IMR-90 (cell line): ENCODE measurements at regions not wholly inside any gene's neighbourhood (a gene's known extent, or its start where the extent isn't known, plus 50 kb on each side); places are given as distances from the start of the nearest gene placed in this dataset.

Experiments used
- BHLHE40 ChIP-seq: fragments of 150-350 bp; IDR thresholded peaks from 2 replicates; pipeline ENCODE4 v1.6.1; 2016; ENCODE audit warnings: mild to moderate bottlenecking, low read depth, low read length
- CEBPB ChIP-seq: IDR thresholded peaks from 2 replicates; pipeline ENCODE4 v1.6.1; 2012; ENCODE audit warnings: low read depth, low read length, improper control_type of control experiment
- POLR2A ChIP-seq: IDR thresholded peaks from 2 replicates; pipeline ENCODE4 v1.6.1; 2012; ENCODE audit warnings: mild to moderate bottlenecking, low read depth, low read length
- TF ChIP-seq, protein P1 (sequence below): conservative IDR thresholded peaks from 2 replicates; pipeline ENCODE4 v1.5.1; 2012; ENCODE audit warnings: mild to moderate bottlenecking, low read depth, low read length, improper control_type of control experiment
- TF ChIP-seq, protein P2 (sequence below): fragments of 150-350 bp; IDR thresholded peaks from 2 replicates; pipeline ENCODE4 v1.6.1; 2016; ENCODE audit warnings: low read depth, mild to moderate bottlenecking, low read length, moderate library complexity, borderline replicate concordance

- TF ChIP-seq, protein P1, sequence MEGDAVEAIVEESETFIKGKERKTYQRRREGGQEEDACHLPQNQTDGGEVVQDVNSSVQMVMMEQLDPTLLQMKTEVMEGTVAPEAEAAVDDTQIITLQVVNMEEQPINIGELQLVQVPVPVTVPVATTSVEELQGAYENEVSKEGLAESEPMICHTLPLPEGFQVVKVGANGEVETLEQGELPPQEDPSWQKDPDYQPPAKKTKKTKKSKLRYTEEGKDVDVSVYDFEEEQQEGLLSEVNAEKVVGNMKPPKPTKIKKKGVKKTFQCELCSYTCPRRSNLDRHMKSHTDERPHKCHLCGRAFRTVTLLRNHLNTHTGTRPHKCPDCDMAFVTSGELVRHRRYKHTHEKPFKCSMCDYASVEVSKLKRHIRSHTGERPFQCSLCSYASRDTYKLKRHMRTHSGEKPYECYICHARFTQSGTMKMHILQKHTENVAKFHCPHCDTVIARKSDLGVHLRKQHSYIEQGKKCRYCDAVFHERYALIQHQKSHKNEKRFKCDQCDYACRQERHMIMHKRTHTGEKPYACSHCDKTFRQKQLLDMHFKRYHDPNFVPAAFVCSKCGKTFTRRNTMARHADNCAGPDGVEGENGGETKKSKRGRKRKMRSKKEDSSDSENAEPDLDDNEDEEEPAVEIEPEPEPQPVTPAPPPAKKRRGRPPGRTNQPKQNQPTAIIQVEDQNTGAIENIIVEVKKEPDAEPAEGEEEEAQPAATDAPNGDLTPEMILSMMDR = no peak
- TF ChIP-seq CEBPB (no peak), BHLHE40 (no peak), POLR2A (no peak)
- TF ChIP-seq, protein P2, sequence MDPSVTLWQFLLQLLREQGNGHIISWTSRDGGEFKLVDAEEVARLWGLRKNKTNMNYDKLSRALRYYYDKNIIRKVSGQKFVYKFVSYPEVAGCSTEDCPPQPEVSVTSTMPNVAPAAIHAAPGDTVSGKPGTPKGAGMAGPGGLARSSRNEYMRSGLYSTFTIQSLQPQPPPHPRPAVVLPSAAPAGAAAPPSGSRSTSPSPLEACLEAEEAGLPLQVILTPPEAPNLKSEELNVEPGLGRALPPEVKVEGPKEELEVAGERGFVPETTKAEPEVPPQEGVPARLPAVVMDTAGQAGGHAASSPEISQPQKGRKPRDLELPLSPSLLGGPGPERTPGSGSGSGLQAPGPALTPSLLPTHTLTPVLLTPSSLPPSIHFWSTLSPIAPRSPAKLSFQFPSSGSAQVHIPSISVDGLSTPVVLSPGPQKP = no peak
Measured at GRCh38 chr3:66163222-66163621, 57.6 kb upstream of the SLC25A26 start.
